Keratinocyte (primary cell): ENCODE measurements at regions not wholly inside any gene's neighbourhood (a gene's known extent, or its start where the extent isn't known, plus 50 kb on each side); places are given as distances from the start of the nearest gene placed in this dataset.

Source experiments
- DNase-seq: peaks from one replicate; pipeline ENCODE4 v3.0.0-alpha.2; 2011; ENCODE audit warnings: low read depth, missing footprints, low spot score
- FAIRE-seq: peaks from 2 replicates; lab custom pipeline; 2011; peaks lifted over from hg19 to GRCh38; lab: Jason Lieb, UNC
- H2AFZ ChIP-seq: 2 replicates; pipeline ENCODE4 v1.6.0; 2012; ENCODE audit warnings: low read length, control low read depth, inconsistent platforms; ENCODE audit not compliant: control insufficient read depth
- H3K27ac ChIP-seq: 2 replicates; pipeline ENCODE4 v1.5.1; 2011; ENCODE audit warnings: low read length; ENCODE audit not compliant: control insufficient read depth, insufficient read depth
- H3K27me3 ChIP-seq: 3 replicates; pipeline ENCODE4 v1.6.0; 2011; ENCODE audit warnings: low read length; ENCODE audit not compliant: control insufficient read depth, insufficient read depth; ENCODE audit errors: extremely low read depth
- H3K36me3 ChIP-seq, 2 experiments: 2 replicates in 1 of 2; 3 replicates in 1 of 2; pipeline ENCODE4 v1.5.1; 2011; ENCODE audit warnings: low read length in 2 of 2, mild to moderate bottlenecking in 1 of 2; ENCODE audit not compliant: control insufficient read depth in 2 of 2, insufficient read depth in 2 of 2; ENCODE audit errors: extremely low read depth in 1 of 2
- H3K4me1 ChIP-seq: 3 replicates; pipeline ENCODE4 v1.5.1; 2011; ENCODE audit warnings: low read length; ENCODE audit not compliant: control insufficient read depth, insufficient read depth; ENCODE audit errors: extremely low read depth
- H3K4me2 ChIP-seq: 3 replicates; pipeline ENCODE4 v1.6.0; 2011; ENCODE audit warnings: low read depth, low read length; ENCODE audit not compliant: control insufficient read depth, insufficient read depth; ENCODE audit errors: extremely low read depth
- H3K4me3 ChIP-seq, 3 experiments: fragments of 200-600 bp in 1 of 3; sonication (generic) in 1 of 3; 2 replicates in 2 of 3; 3 replicates in 1 of 3; pipeline ENCODE4 v1.5.1; 2011 to 2016; ENCODE audit warnings: low read length in 3 of 3, mild to moderate bottlenecking in 3 of 3, control low read depth in 2 of 3, inconsistent platforms in 1 of 3, low read depth in 1 of 3, mixed read lengths in 1 of 3, mixed run types in 1 of 3, moderate library complexity in 1 of 3; ENCODE audit not compliant: control insufficient read depth in 2 of 3, insufficient read depth in 2 of 3; ENCODE audit errors: extremely low read depth in 1 of 3
- H3K79me2 ChIP-seq: 2 replicates; pipeline ENCODE4 v1.6.0; 2012; ENCODE audit warnings: low read length; ENCODE audit not compliant: control insufficient read depth, insufficient read depth
- H3K9ac ChIP-seq: 3 replicates; pipeline ENCODE4 v1.6.0; 2011; ENCODE audit warnings: low read length; ENCODE audit not compliant: control insufficient read depth, insufficient read depth; ENCODE audit errors: extremely low read depth
- H3K9me1 ChIP-seq: 3 replicates; pipeline ENCODE4 v1.6.0; 2011; ENCODE audit warnings: low read length; ENCODE audit not compliant: control insufficient read depth, insufficient read depth; ENCODE audit errors: extremely low read depth
- H3K9me3 ChIP-seq: 2 replicates; pipeline ENCODE4 v1.5.1; 2012; ENCODE audit warnings: low read depth, low read length; ENCODE audit not compliant: control insufficient read depth
- H4K20me1 ChIP-seq: 3 replicates; pipeline ENCODE4 v1.6.0; 2011; ENCODE audit warnings: low read length; ENCODE audit not compliant: control insufficient read depth, insufficient read depth; ENCODE audit errors: extremely low read depth
- EZH2 ChIP-seq: IDR thresholded peaks from one replicate; pipeline ENCODE4 v1.6.1; 2012; ENCODE audit warnings: inconsistent platforms, mild to moderate bottlenecking, low read length, moderate library complexity
- dilution Hi-C: fragments of 300-500 bp; cut with MboI; formaldehyde crosslinking; loops from one replicate; pipeline ENCODE4 v1.7.0; 2020; ENCODE audit warnings: low sequenced_read_pairs; ENCODE audit not compliant: extremely low pct_ligation_motif_present
- TF ChIP-seq, protein P1 (sequence below), 3 experiments: IDR thresholded peaks in 1 of 3; conservative IDR thresholded peaks in 1 of 3; optimal IDR thresholded peaks in 1 of 3; 2 replicates in 2 of 3; 3 replicates in 1 of 3; pipeline versions ENCODE3 to v1.5.1; 2011; ENCODE audit warnings: low read length in 3 of 3, mild to moderate bottlenecking in 3 of 3, moderate library complexity in 2 of 3, control low read depth in 1 of 3, inconsistent platforms in 1 of 3; ENCODE audit not compliant: insufficient read depth in 2 of 3; ENCODE audit errors: extremely low read depth in 1 of 3

DNA sequence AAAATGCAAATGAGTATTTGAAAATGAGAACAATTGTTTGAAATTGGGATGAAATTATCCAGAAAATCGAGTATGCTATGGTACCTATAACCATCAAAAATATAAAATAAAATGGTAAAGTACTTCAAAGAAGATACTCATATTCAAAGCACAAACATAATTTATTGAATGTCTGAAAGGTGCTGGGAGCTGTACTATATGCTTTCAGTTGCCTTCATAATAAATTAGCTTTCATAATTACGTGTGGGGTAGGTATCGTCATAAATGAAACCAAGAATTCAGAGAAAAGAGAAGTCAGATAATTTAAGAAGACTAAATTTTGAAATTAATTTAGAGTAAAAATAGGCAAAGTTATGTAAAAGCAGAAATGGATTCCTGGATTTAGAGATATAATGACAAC lies 721.9 kb upstream of the ACVR2A start:
- no peak overlapping the region for H3K9ac ChIP-seq
- no peaks in the 10 kb centered on the region for H4K20me1 ChIP-seq
- no peak overlapping the region for H3K27ac ChIP-seq
- no peaks in the 10 kb centered on the region for H3K4me1 ChIP-seq
- H3K4me2 ChIP-seq, result no peak overlapping the region
- DNase-seq (no peak), FAIRE-seq (no peak)
- H3K27me3 ChIP-seq, result no peaks in the 10 kb centered on the region
- H3K36me3 ChIP-seq, result no peaks in the 10 kb centered on the region
- no peak overlapping the region for H2AFZ ChIP-seq
- H3K4me3 ChIP-seq, result no peak overlapping the region
- no peak for TF ChIP-seq EZH2
- TF ChIP-seq, protein P1, sequence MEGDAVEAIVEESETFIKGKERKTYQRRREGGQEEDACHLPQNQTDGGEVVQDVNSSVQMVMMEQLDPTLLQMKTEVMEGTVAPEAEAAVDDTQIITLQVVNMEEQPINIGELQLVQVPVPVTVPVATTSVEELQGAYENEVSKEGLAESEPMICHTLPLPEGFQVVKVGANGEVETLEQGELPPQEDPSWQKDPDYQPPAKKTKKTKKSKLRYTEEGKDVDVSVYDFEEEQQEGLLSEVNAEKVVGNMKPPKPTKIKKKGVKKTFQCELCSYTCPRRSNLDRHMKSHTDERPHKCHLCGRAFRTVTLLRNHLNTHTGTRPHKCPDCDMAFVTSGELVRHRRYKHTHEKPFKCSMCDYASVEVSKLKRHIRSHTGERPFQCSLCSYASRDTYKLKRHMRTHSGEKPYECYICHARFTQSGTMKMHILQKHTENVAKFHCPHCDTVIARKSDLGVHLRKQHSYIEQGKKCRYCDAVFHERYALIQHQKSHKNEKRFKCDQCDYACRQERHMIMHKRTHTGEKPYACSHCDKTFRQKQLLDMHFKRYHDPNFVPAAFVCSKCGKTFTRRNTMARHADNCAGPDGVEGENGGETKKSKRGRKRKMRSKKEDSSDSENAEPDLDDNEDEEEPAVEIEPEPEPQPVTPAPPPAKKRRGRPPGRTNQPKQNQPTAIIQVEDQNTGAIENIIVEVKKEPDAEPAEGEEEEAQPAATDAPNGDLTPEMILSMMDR (optimal IDR thresholded peaks at IDR 0.05 in 1 of 3, IDR thresholded peaks at IDR 0.05 in 1 of 3, conservative IDR thresholded peaks at IDR 0.05 in 1 of 3; ENCODE audit: extremely low read depth in 1 of 3, insufficient read depth in 2 of 3, low read length in 3 of 3), result no peak
- H3K9me1 ChIP-seq, result no peaks in the 10 kb centered on the region
- dilution Hi-C loops, result no loop called here
- H3K9me3 ChIP-seq, result no peaks in the 10 kb centered on the region
- H3K79me2 ChIP-seq, result no peaks in the 10 kb centered on the region

DNA sequence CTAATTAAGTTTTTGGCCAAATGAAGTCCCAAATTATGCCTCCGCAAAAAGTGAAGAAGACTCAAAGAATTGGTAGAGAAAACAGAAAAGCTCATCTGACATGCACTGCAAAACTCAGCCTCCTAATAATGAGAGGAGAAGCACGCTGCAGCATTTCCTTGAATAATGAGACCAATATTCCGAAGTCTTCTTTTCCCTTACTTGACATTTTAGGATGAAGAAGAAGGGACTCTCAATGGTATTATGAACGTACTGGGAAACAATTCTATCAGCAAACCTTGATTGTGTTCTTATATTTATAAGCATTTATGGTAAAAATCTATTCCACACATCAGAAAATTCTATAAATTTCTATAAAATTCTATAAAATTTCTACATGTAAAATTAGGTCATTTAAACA lies 733.9 kb upstream of the ACVR2A start:
- no peaks in the 10 kb centered on the region for H3K27me3 ChIP-seq
- H3K4me3 ChIP-seq, result no peak overlapping the region

More for the DNA sequence above, 733.9 kb upstream of the ACVR2A start:
- Histone ChIP-seq H3K4me2 (no peak overlapping the region), H4K20me1 (no peaks in the 10 kb centered on the region), H2AFZ (no peak overlapping the region), H3K79me2 (no peaks in the 10 kb centered on the region), H3K9me1 (no peaks in the 10 kb centered on the region), H3K27ac (no peak overlapping the region), H3K9me3 (no peaks in the 10 kb centered on the region), H3K9ac (no peak overlapping the region), H3K4me1 (peaks cover 2% of the 10 kb centered on the region), H3K36me3 (no peaks in the 10 kb centered on the region)
- TF ChIP-seq EZH2, result no peak
- TF ChIP-seq, protein P1 (optimal IDR thresholded peaks at IDR 0.05 in 1 of 3, IDR thresholded peaks at IDR 0.05 in 1 of 3, conservative IDR thresholded peaks at IDR 0.05 in 1 of 3; ENCODE audit: extremely low read depth in 1 of 3, insufficient read depth in 2 of 3, low read length in 3 of 3), result no peak
- DNase-seq, result no peak
- no peak for FAIRE-seq
- dilution Hi-C loops, result no loop called here
